Parathyroid adenoma (tissue), 2 donors: ENCODE measurements at regions not wholly inside any gene's neighbourhood (a gene's known extent, or its start where the extent isn't known, plus 50 kb on each side); places are given as distances from the start of the nearest gene placed in this dataset.
"Not testable (repeated sequence)": the region's sequence is repeated elsewhere in the genome, so short reads cannot be mapped to it uniquely, and the experiment has no call there.

Source experiments
- H2AFZ ChIP-seq: fragments of 300-600 bp; sonication (generic); one replicate; pipeline ENCODE4 v1.7.0; 2017; ENCODE audit warnings: antibody characterized with exemption, mild to moderate bottlenecking
- H3K27ac ChIP-seq: fragments of 300-600 bp; sonication (generic); one replicate; pipeline ENCODE4 v1.7.0; 2017
- H3K27me3 ChIP-seq: fragments of 300-600 bp; sonication (generic); one replicate; pipeline ENCODE4 v1.7.0; 2017; ENCODE audit warnings: low read length; ENCODE audit not compliant: control insufficient read depth, insufficient read depth
- H3K36me3 ChIP-seq: fragments of 300-600 bp; sonication (generic); one replicate; pipeline ENCODE4 v1.7.0; 2017; ENCODE audit warnings: low read length; ENCODE audit not compliant: control insufficient read depth, insufficient read depth
- H3K4me1 ChIP-seq: fragments of 300-600 bp; sonication (generic); one replicate; pipeline ENCODE4 v1.7.0; 2017; ENCODE audit warnings: control low read depth
- H3K4me2 ChIP-seq: fragments of 300-600 bp; sonication (generic); one replicate; pipeline ENCODE4 v1.7.0; 2017; ENCODE audit warnings: low read length
- H3K4me3 ChIP-seq: fragments of 300-600 bp; sonication (generic); one replicate; pipeline ENCODE4 v1.7.0; 2017; ENCODE audit warnings: low read depth, low read length
- H3K79me2 ChIP-seq: fragments of 300-600 bp; sonication (generic); one replicate; pipeline ENCODE4 v1.7.0; 2017; ENCODE audit warnings: control low read depth
- H3K9ac ChIP-seq: fragments of 300-600 bp; sonication (generic); one replicate; pipeline ENCODE4 v1.7.0; 2017; ENCODE audit warnings: mild to moderate bottlenecking
- H3K9me3 ChIP-seq: fragments of 300-600 bp; sonication (generic); one replicate; pipeline ENCODE4 v1.7.0; 2017; ENCODE audit warnings: low read length; ENCODE audit not compliant: control insufficient read depth
- TF ChIP-seq, protein P1 (sequence below): fragments of 300-600 bp; sonication (generic); IDR thresholded peaks from one replicate; pipeline ENCODE4 v1.7.0; 2017; ENCODE audit warnings: antibody characterized with exemption, mild to moderate bottlenecking
- donor health status: primary hyperparathyroidism.

DNA sequence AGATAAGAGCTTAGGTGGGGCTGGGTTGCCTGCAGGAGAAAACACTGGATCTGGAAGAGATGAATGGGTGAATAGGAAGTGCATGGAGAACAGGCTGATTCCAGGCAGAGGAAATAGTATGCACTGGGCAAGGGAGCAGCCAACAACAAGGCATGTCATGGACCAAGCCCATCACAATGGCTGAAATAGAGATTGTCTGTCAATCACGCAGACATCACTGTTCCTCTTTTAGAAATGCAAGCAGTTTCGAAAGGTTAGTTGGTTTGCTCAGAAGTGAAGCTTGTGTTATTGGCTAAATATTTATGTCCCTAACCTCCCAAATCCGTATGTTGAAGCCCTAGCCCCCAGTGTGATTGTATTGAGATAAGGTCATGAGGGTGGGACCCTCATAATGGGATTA is 621.7 kb upstream of the CDH11 start:
- Histone ChIP-seq H3K4me3 (no peak overlapping the region), H3K9me3 (no peaks in the 10 kb centered on the region), H3K9ac (no peak overlapping the region), H3K36me3 (no peaks in the 10 kb centered on the region), H3K27ac (peak overlapping the region; percentile 59), H3K4me2 (no peak overlapping the region), H3K27me3 (no peaks in the 10 kb centered on the region), H2AFZ (no peak overlapping the region), H3K4me1 (peaks cover 17% of the 10 kb centered on the region), H3K79me2 (no peaks in the 10 kb centered on the region)
- TF ChIP-seq, protein P1, sequence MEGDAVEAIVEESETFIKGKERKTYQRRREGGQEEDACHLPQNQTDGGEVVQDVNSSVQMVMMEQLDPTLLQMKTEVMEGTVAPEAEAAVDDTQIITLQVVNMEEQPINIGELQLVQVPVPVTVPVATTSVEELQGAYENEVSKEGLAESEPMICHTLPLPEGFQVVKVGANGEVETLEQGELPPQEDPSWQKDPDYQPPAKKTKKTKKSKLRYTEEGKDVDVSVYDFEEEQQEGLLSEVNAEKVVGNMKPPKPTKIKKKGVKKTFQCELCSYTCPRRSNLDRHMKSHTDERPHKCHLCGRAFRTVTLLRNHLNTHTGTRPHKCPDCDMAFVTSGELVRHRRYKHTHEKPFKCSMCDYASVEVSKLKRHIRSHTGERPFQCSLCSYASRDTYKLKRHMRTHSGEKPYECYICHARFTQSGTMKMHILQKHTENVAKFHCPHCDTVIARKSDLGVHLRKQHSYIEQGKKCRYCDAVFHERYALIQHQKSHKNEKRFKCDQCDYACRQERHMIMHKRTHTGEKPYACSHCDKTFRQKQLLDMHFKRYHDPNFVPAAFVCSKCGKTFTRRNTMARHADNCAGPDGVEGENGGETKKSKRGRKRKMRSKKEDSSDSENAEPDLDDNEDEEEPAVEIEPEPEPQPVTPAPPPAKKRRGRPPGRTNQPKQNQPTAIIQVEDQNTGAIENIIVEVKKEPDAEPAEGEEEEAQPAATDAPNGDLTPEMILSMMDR: no peak

DNA sequence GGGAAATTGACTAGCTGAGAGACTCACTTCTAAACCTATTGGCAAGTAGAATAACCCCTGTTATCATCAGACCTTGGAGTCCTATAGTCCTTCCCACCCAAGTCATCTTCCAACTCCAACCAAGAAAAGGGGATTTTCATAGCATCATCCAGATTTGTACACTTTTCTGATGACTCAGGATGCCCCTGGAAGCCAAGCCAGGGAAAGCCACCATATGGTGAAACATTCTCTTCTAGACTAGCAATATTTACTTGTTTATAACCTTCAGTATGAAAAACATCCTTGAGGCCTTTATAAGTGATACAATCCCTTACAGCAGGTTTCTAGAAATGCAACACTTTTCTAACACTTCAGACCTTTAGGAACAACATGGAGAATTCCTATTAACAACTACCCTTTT is 618.8 kb upstream of the CDH11 start:
- TF ChIP-seq, protein P1: no peak
- no peaks in the 10 kb centered on the region for H3K9me3 ChIP-seq
- no peak overlapping the region for H3K4me2 ChIP-seq

DNA sequence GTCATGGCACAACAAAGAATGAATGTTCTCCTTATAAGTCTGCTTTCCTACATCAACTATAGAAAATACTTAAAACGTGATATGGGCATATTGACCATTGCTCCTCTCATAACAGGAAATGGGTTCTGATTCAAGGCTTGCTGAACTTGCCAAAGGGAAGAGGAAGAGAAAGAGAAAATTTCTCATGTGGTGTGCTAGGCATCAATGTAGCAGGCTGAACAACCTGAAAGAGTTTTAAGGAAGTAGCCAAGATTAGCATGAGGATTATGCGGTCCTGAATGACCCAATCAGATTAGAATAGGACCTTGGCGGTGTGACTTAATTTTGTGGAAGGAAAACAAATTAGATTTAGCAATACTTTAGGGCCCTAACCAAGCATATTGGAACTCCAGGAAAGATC is 617.7 kb upstream of the CDH11 start:
- Histone ChIP-seq H3K79me2 (no peaks in the 10 kb centered on the region), H3K27me3 (no peaks in the 10 kb centered on the region), H3K27ac (no peak overlapping the region), H3K4me3 (no peak overlapping the region), H3K9ac (no peak overlapping the region), H2AFZ (no peak overlapping the region), H3K36me3 (no peaks in the 10 kb centered on the region), H3K4me1 (peaks cover 6% of the 10 kb centered on the region), H3K9me3 (no peaks in the 10 kb centered on the region), H3K4me2 (no peak overlapping the region)
- TF ChIP-seq, protein P1: no peak

More for the DNA sequence above, 618.8 kb upstream of the CDH11 start:
- Histone ChIP-seq H3K9ac (no peak overlapping the region), H3K4me1 (peaks cover 17% of the 10 kb centered on the region), H3K79me2 (no peaks in the 10 kb centered on the region), H3K36me3 (no peaks in the 10 kb centered on the region), H3K4me3 (no peak overlapping the region), H3K27ac (no peak overlapping the region), H2AFZ (no peak overlapping the region), H3K27me3 (no peaks in the 10 kb centered on the region)

- no peak overlapping the region for H3K27ac ChIP-seq
- no peak overlapping the region for H3K4me3 ChIP-seq
- TF ChIP-seq, protein P1: no peak
- no peaks in the 10 kb centered on the region for H3K79me2 ChIP-seq
- no peaks in the 10 kb centered on the region for H3K27me3 ChIP-seq
- H3K4me1 ChIP-seq: no peaks in the 10 kb centered on the region
- H3K4me2 ChIP-seq: no peak overlapping the region
- H3K9ac ChIP-seq: no peak overlapping the region
- no peak overlapping the region for H2AFZ ChIP-seq
- H3K9me3 ChIP-seq: no peaks in the 10 kb centered on the region
- no peaks in the 10 kb centered on the region for H3K36me3 ChIP-seq
Measured at GRCh38 chr16:65737831-65738230, 616.0 kb upstream of the CDH11 start.

DNA sequence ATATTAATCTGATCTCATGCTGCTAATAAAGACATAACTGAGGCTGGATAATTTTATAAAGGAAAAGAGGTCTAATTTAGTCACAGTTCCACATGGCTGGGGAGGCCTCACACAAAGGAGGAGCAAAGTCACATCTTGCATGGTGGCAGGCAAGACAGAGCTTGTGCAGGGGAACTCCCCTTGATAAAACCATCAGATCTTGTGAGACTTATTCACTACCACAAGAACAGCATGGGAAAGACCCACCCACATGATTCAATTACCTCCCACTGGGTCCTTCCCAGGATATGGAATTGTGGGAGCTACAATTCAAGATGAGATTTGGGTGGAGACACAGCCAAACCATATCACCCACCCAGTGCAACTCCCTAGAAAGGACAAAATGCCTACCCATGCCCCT is 613.8 kb upstream of the CDH11 start:
- not testable (repeated sequence) for H3K9me3 ChIP-seq, H3K4me3 ChIP-seq, H2AFZ ChIP-seq, H3K79me2 ChIP-seq, H3K4me2 ChIP-seq, H3K27me3 ChIP-seq, H3K36me3 ChIP-seq, H3K27ac ChIP-seq, H3K4me1 ChIP-seq, H3K9ac ChIP-seq
